HepG2 (cell line): ENCODE measurements at regions not wholly inside any gene's neighbourhood (a gene's known extent, or its start where the extent isn't known, plus 50 kb on each side); places are given as distances from the start of the nearest gene placed in this dataset.

Source experiments
- ATAC-seq: fragments of 200-7000 bp; cut with Tn5 transposase; 3 replicates; pipeline ENCODE4 v1.9.1; 2020; ENCODE audit warnings: mild to moderate bottlenecking, moderate library complexity
- BruUV-seq: library from RNA; stranded (reverse); fragments of 400-500 nt; replicated peaks from 2 replicates; lab custom pipeline; 2021; lab: Mats Ljungman, UMichigan
- CTCF ChIA-PET: fragments of 300-600 bp; formaldehyde crosslinking; extraction: SDS; loops from one replicate; lab custom pipeline; 2021; ENCODE audit warnings: low total read pairs, inconsistent platforms, low intra/inter-chr PET ratio; lab: Yijun Ruan, JAX
- POLR2A ChIA-PET: fragments of 350-600 bp; sonication (Branson Sonifier 250); formaldehyde crosslinking; loops from one replicate; lab custom pipeline; 2020; ENCODE audit warnings: antibody characterized with exemption, inconsistent platforms; lab: Yijun Ruan, JAX
- DNase-seq: peaks from one replicate; pipeline ENCODE4 v3.0.0-alpha.2; 2015; ENCODE audit warnings: low spot score
- FAIRE-seq: peaks from 3 replicates; lab custom pipeline; 2011; peaks lifted over from hg19 to GRCh38; lab: Jason Lieb, UNC
- H2AFZ ChIP-seq: one replicate; pipeline ENCODE4 v1.6.1; 2011; ENCODE audit warnings: low read length, inconsistent platforms
- H3K27ac ChIP-seq: fragments of 300-600 bp; 3 replicates; pipeline ENCODE4 v1.8.0; 2011; ENCODE audit warnings: mixed run types, mild to moderate bottlenecking, mixed read lengths, low read length, inconsistent platforms; ENCODE audit not compliant: insufficient read depth; ENCODE audit errors: extremely low read length
- H3K27me3 ChIP-seq, 2 experiments: fragments of 200-600 bp in 1 of 2; 2 replicates in 1 of 2; 3 replicates in 1 of 2; pipeline versions ENCODE4 v1.6.0 to v1.8.0; 2011; ENCODE audit warnings: low read length in 2 of 2, mild to moderate bottlenecking in 2 of 2, moderate library complexity in 2 of 2, inconsistent platforms in 1 of 2; ENCODE audit not compliant: insufficient read depth in 2 of 2, control insufficient read depth in 1 of 2
- H3K36me3 ChIP-seq, 2 experiments: fragments of 200-600 bp in 1 of 2; replicated peaks in 1 of 2; 2 replicates in 1 of 2; 3 replicates in 1 of 2; pipeline versions ENCODE4 v1.5.1 to v1.8.0; 2011; ENCODE audit warnings: low read length in 2 of 2, inconsistent platforms in 1 of 2; ENCODE audit not compliant: insufficient read depth in 2 of 2, control insufficient read depth in 1 of 2
- H3K4me1 ChIP-seq: 2 replicates; pipeline ENCODE4 v1.5.1; 2012; ENCODE audit warnings: low read length, inconsistent platforms; ENCODE audit not compliant: insufficient read depth
- H3K4me2 ChIP-seq: 2 replicates; pipeline ENCODE4 v1.6.0; 2011; ENCODE audit warnings: low read depth, low read length, inconsistent platforms
- H3K4me3 ChIP-seq, 3 experiments: fragments of 200-600 bp in 1 of 3; sonication (generic), shearing (Covaris generic) in 1 of 3; replicated peaks in 1 of 3; 2 replicates each; pipeline ENCODE4 v1.5.1; 2011 to 2016; ENCODE audit warnings: low read length in 3 of 3, inconsistent platforms in 2 of 3, low read depth in 2 of 3, mild to moderate bottlenecking in 2 of 3, control low read depth in 1 of 3, mixed read lengths in 1 of 3; ENCODE audit not compliant: insufficient read depth in 1 of 3
- H3K79me2 ChIP-seq: one replicate; pipeline ENCODE4 v1.6.1; 2011; ENCODE audit warnings: low read length, inconsistent platforms; ENCODE audit not compliant: insufficient read depth
- H3K9ac ChIP-seq: 2 replicates; pipeline ENCODE4 v1.6.0; 2011; ENCODE audit warnings: mild to moderate bottlenecking, low read depth, low read length, inconsistent platforms; ENCODE audit not compliant: insufficient read depth
- H3K9me3 ChIP-seq: 2 replicates; pipeline ENCODE4 v1.5.1; 2012; ENCODE audit warnings: mild to moderate bottlenecking, low read length
- H4K20me1 ChIP-seq: 2 replicates; pipeline ENCODE4 v1.6.0; 2011; ENCODE audit warnings: inconsistent platforms, mild to moderate bottlenecking, low read length, moderate library complexity; ENCODE audit not compliant: insufficient read depth
- CHD2 ChIP-seq: IDR thresholded peaks from 2 replicates; pipeline ENCODE4 v1.6.1; 2011; ENCODE audit warnings: low read depth, low read length, improper control_type of control experiment
- DMTF1 ChIP-seq: sonication (generic); formaldehyde crosslinking; IDR thresholded peaks from 2 replicates; pipeline ENCODE4 v1.4.0; 2020; ENCODE audit warnings: mild to moderate bottlenecking, missing genetic modification reagents
- FOXM1 ChIP-seq: sonication (generic); formaldehyde crosslinking; IDR thresholded peaks from 2 replicates; pipeline ENCODE4 v1.5.0; 2020; ENCODE audit warnings: missing genetic modification reagents
- FOXP4 ChIP-seq: sonication (generic); formaldehyde crosslinking; IDR thresholded peaks from 2 replicates; pipeline ENCODE4 v1.4.0; 2020; ENCODE audit warnings: missing genetic modification reagents
- IKZF4 ChIP-seq: sonication (generic); formaldehyde crosslinking; IDR thresholded peaks from 2 replicates; pipeline ENCODE4 v1.5.1; 2020; ENCODE audit warnings: borderline replicate concordance, mild to moderate bottlenecking, low read depth, missing genetic modification reagents; ENCODE audit errors: not compliant biosample characterization
- MAFF ChIP-seq: IDR thresholded peaks from 2 replicates; pipeline ENCODE4 v1.6.1; 2011; ENCODE audit warnings: low read depth, low read length, improper control_type of control experiment
- SMAD9 ChIP-seq: sonication (generic); formaldehyde crosslinking; IDR thresholded peaks from 2 replicates; pipeline ENCODE4 v1.5.1; 2020; ENCODE audit warnings: mild to moderate bottlenecking, missing genetic modification reagents
- SOX13 ChIP-seq, 3 experiments: fragments of 450-650 bp in 1 of 3; sonication (generic) in 1 of 3; formaldehyde crosslinking in 1 of 3; IDR thresholded peaks in 2 of 3; conservative IDR thresholded peaks in 1 of 3; 2 replicates each; pipeline versions ENCODE4 v1.5.0 to v1.6.1; 2016 to 2020; ENCODE audit warnings: antibody characterized with exemption in 1 of 3, mild to moderate bottlenecking in 1 of 3, missing compliant biosample characterization in 1 of 3, missing genetic modification reagents in 1 of 3, moderate library complexity in 1 of 3
- STAG1 ChIP-seq: sonication (generic); formaldehyde crosslinking; IDR thresholded peaks from 2 replicates; pipeline ENCODE4 v1.4.0; 2020; ENCODE audit warnings: missing genetic modification reagents
- ZBTB21 ChIP-seq: sonication (generic); formaldehyde crosslinking; IDR thresholded peaks from 2 replicates; pipeline ENCODE4 v1.4.0; 2020; ENCODE audit warnings: missing genetic modification reagents
- ZNF253 ChIP-seq: sonication (generic); formaldehyde crosslinking; IDR thresholded peaks from 2 replicates; pipeline ENCODE4 v1.8.0; 2022; ENCODE audit warnings: mild to moderate bottlenecking, missing genetic modification reagents, borderline replicate concordance
- ZNF260 ChIP-seq: sonication (generic); formaldehyde crosslinking; IDR thresholded peaks from 2 replicates; pipeline ENCODE4 v1.4.0; 2020; ENCODE audit warnings: missing genetic modification reagents, low read depth, mild to moderate bottlenecking, borderline replicate concordance
- ZNF672 ChIP-seq: sonication (generic); formaldehyde crosslinking; IDR thresholded peaks from 2 replicates; pipeline ENCODE4 v1.8.1; 2022; ENCODE audit warnings: missing genetic modification reagents
- ZSCAN12 ChIP-seq: sonication (generic); formaldehyde crosslinking; IDR thresholded peaks from 2 replicates; pipeline ENCODE4 v1.9.0; 2021; ENCODE audit warnings: mild to moderate bottlenecking, missing genetic modification reagents
- ZSCAN29 ChIP-seq: sonication (generic); formaldehyde crosslinking; conservative IDR thresholded peaks from 2 replicates; pipeline ENCODE4 v1.4.0; 2020; ENCODE audit warnings: mild to moderate bottlenecking, missing genetic modification reagents
- WGBS: methylation state at CpG from one replicate; pipeline ENCODE4 v1.1.6; 2017; ENCODE audit warnings: low lambda C conversion rate; 5-methylcytosine and 5-hydroxymethylcytosine counted together
- in situ Hi-C: cut with HindIII; loops from 2 replicates; pipeline ENCODE4 v1.10.0; 2017; ENCODE audit warnings: low pct_unique_long_range_greater_than_20kb; ENCODE audit not compliant: extremely low pct_ligation_motif_present
- intact Hi-C: fragments of 100-400 bp; cut with micrococcal nuclease; formaldehyde crosslinking; loops from one replicate; pipeline ENCODE4 v1.10.0; 2022; ENCODE audit not compliant: unreplicated experiment
- TF ChIP-seq, protein P1 (sequence below): sonication (generic); formaldehyde crosslinking; IDR thresholded peaks from 2 replicates; pipeline ENCODE4 v1.5.1; 2020; ENCODE audit warnings: missing genetic modification reagents, mild to moderate bottlenecking, borderline replicate concordance

DNA sequence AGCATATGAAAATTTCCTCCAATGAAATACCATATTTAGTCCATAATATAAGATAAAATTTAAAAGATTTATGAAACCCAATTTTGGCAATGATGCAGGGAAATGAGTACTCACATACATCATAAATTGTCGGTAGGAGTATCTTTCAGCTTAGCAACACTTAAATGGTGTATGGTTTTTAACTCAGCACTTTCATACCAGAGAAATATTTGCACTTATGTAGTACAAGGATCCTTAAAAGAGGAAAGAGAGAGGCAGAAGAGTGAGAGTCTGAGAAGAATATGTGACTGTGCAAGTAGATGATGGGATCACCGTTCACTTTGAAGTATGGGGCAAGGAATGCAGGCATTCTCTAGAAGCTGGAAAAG lies 379.3 kb upstream of the DCN start:
- CTCF ChIA-PET: no interaction called here
- H3K79me2 ChIP-seq: no peaks in the 10 kb centered on the region
- 44% methylated on average over 2 of the region's 2 CpGs for WGBS
- no peaks in the 10 kb centered on the region for H4K20me1 ChIP-seq
- H3K9ac ChIP-seq: no peak overlapping the region
- no peak for ATAC-seq
- H3K27ac ChIP-seq: no peak overlapping the region
- H3K4me1 ChIP-seq: no peaks in the 10 kb centered on the region
- intact Hi-C loops: no loop called here
- H2AFZ ChIP-seq: no peak overlapping the region
- no TSS peak for BruUV-seq
- no peak overlapping the region for H3K4me3 ChIP-seq
- no peaks in the 10 kb centered on the region for H3K36me3 ChIP-seq
- no peak for FAIRE-seq
- no peak overlapping the region for H3K4me2 ChIP-seq
- no peak for DNase-seq
- TF ChIP-seq ZSCAN29 (CRISPR knock-in tag) (no peak), DMTF1 (no peak), MAFF (no peak), STAG1 (CRISPR knock-in tag) (no peak), SMAD9 (CRISPR knock-in tag) (no peak), ZNF253 (no peak), IKZF4 (CRISPR knock-in tag) (no peak), ZNF260 (CRISPR knock-in tag) (no peak), ZSCAN12 (CRISPR knock-in tag) (no peak), ZNF672 (CRISPR knock-in tag) (no peak), FOXM1 (CRISPR knock-in tag) (no peak), CHD2 (no peak), ZBTB21 (CRISPR knock-in tag) (no peak), SOX13 (IDR thresholded peaks at IDR 0.05) (no peak), SOX13 (CRISPR knock-in tag; conservative IDR thresholded peaks at IDR 0.05 in 1 of 2, IDR thresholded peaks at IDR 0.05 in 1 of 2) (no peak), FOXP4 (no peak)
- TF ChIP-seq, protein P1, sequence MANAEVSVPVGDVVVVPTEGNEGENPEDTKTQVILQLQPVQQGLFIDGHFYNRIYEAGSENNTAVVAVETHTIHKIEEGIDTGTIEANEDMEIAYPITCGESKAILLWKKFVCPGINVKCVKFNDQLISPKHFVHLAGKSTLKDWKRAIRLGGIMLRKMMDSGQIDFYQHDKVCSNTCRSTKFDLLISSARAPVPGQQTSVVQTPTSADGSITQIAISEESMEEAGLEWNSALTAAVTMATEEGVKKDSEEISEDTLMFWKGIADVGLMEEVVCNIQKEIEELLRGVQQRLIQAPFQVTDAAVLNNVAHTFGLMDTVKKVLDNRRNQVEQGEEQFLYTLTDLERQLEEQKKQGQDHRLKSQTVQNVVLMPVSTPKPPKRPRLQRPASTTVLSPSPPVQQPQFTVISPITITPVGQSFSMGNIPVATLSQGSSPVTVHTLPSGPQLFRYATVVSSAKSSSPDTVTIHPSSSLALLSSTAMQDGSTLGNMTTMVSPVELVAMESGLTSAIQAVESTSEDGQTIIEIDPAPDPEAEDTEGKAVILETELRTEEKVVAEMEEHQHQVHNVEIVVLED (CRISPR knock-in tag): no peak
- TF ChIP-seq, all 625 proteins: peak for 0
- in situ Hi-C loops: no loop called here
- Histone ChIP-seq H3K27me3 (no peaks in the 10 kb centered on the region), H3K9me3 (no peaks in the 10 kb centered on the region)
- POLR2A ChIA-PET: no interaction called here
